ENCODE measurements at regions not wholly inside any gene's neighbourhood (a gene's known extent, or its start where the extent isn't known, plus 50 kb on each side); places are given as distances from the start of the nearest gene placed in this dataset.

GRCh38 chr3:157633241-157633640 is 130.0 kb upstream of the VEPH1 start:
- H3K4me3 ChIP-seq (ENCODE audit: low read depth, low read length), result no peak overlapping the region
- no peak for DNase-seq (ENCODE audit: low read depth)
- no peak for TF ChIP-seq CTCF (IDR thresholded peaks at IDR 0.05; ENCODE audit: low read depth, low read length, missing control alignments)
- in situ Hi-C loops (cut with HindIII; ENCODE audit: low sequenced_read_pairs), result no loop called here

GRCh38 chr3:157632075-157632474 is 128.9 kb upstream of the VEPH1 start:
- H3K4me3 ChIP-seq (ENCODE audit: low read depth, low read length), result no peak overlapping the region
- TF ChIP-seq CTCF (IDR thresholded peaks at IDR 0.05; ENCODE audit: low read depth, low read length, missing control alignments), result no peak
- in situ Hi-C loops (cut with HindIII; ENCODE audit: low sequenced_read_pairs), result no loop called here
- no peak for DNase-seq (ENCODE audit: low read depth)

- no peak for DNase-seq (ENCODE audit: low read depth)
- in situ Hi-C loops (cut with HindIII; ENCODE audit: low sequenced_read_pairs), result no loop called here
- no peak for TF ChIP-seq CTCF (IDR thresholded peaks at IDR 0.05; ENCODE audit: low read depth, low read length, missing control alignments)
- no peak overlapping the region for H3K4me3 ChIP-seq (ENCODE audit: low read depth, low read length)
These were observed 128.3 kb upstream of the VEPH1 start for GRCh38 chr3:157631478-157631877.

GRCh38 chr3:157626817-157627216 is 123.6 kb upstream of the VEPH1 start:
- in situ Hi-C loops (cut with HindIII; ENCODE audit: low sequenced_read_pairs), result no loop called here
- TF ChIP-seq CTCF (IDR thresholded peaks at IDR 0.05; ENCODE audit: low read depth, low read length, missing control alignments), result no peak

GRCh38 chr3:157624801-157625200 is 121.6 kb upstream of the VEPH1 start:
- H3K4me3 ChIP-seq (ENCODE audit: low read depth, low read length), result no peak overlapping the region
- no peak for TF ChIP-seq CTCF (IDR thresholded peaks at IDR 0.05; ENCODE audit: low read depth, low read length, missing control alignments)
- in situ Hi-C loops (cut with HindIII; ENCODE audit: low sequenced_read_pairs), result no loop called here
- DNase-seq (ENCODE audit: low read depth), result no peak

More at GRCh38 chr3:157626817-157627216, 123.6 kb upstream of the VEPH1 start:
- DNase-seq (ENCODE audit: low read depth), result no peak
- no peak overlapping the region for H3K4me3 ChIP-seq (ENCODE audit: low read depth, low read length)

GRCh38 chr3:157618886-157619285 is 115.7 kb upstream of the VEPH1 start:
- in situ Hi-C loops (cut with HindIII; ENCODE audit: low sequenced_read_pairs), result no loop called here
- DNase-seq (ENCODE audit: low read depth), result no peak
- H3K4me3 ChIP-seq (ENCODE audit: low read depth, low read length), result no peak overlapping the region

More at GRCh38 chr3:157618886-157619285, 115.7 kb upstream of the VEPH1 start:
- no peak for TF ChIP-seq CTCF (IDR thresholded peaks at IDR 0.05; ENCODE audit: low read depth, low read length, missing control alignments)

Measured in astrocyte of the cerebellum (primary cell).